ENCODE measurements at regions not wholly inside any gene's neighbourhood (a gene's known extent, or its start where the extent isn't known, plus 50 kb on each side); places are given as distances from the start of the nearest gene placed in this dataset.

GRCh38 chr3:67828486-67829010 is 174.1 kb upstream of the SUCLG2 start:
- CTCF ChIA-PET, result no interaction called here
- H3K9me2 ChIP-seq, result no peaks in the 10 kb centered on the region
- TF ChIP-seq POLR2AphosphoS5 (IDR thresholded peaks at IDR 0.05; ENCODE audit: low read depth, low read length), result no peak
- no peak for TF ChIP-seq SMC3 (IDR thresholded peaks at IDR 0.05; ENCODE audit: low read depth, low read length)
- no peak for TF ChIP-seq ELF1 (IDR thresholded peaks at IDR 0.05)
- TF ChIP-seq IRF3 (IDR thresholded peaks at IDR 0.05; ENCODE audit: low read depth, low read length), result no peak
- TF ChIP-seq MEF2A (IDR thresholded peaks at IDR 0.05; ENCODE audit: borderline replicate concordance, low read depth), result no peak
- TF ChIP-seq USF1 (IDR thresholded peaks at IDR 0.05; ENCODE audit: borderline replicate concordance, low read depth), result no peak
- H3K9me3 ChIP-seq, result 0 out of 2 replicates have a peak, but pooled peaks cover 3% of the 10 kb centered on the region
- no peak overlapping the region for H3K9ac ChIP-seq
- H3F3A ChIP-seq (replicated peaks; ENCODE audit: insufficient read depth), result no peaks in the 10 kb centered on the region
- no peak overlapping the region for H3K4me2 ChIP-seq
- H3K27me3 ChIP-seq (ENCODE audit: insufficient read depth), result no peaks in the 10 kb centered on the region
- H3K36me3 ChIP-seq (replicated peaks in 1 of 2; ENCODE audit: control insufficient read depth in 1 of 2, insufficient read depth in 2 of 2, low read length in 1 of 2), result no peaks in the 10 kb centered on the region
- no peak overlapping the region for H3K4me3 ChIP-seq (ENCODE audit: low read depth in 2 of 2, low read length in 1 of 2)
- no peak overlapping the region for H3K27ac ChIP-seq (ENCODE audit: low read depth in 2 of 2, low read length in 1 of 2)
- H3K79me2 ChIP-seq (ENCODE audit: insufficient read depth), result no peaks in the 10 kb centered on the region
- 36% methylated on average over 1 of the region's 1 CpG for WGBS (ENCODE audit: low lambda C conversion rate)
- H2AFZ ChIP-seq (ENCODE audit: low read depth), result no peak overlapping the region
- DNase-seq, result no peak
- H3K4me1 ChIP-seq (ENCODE audit: control insufficient read depth in 1 of 2, insufficient read depth in 2 of 2, low read depth in 1 of 2, low read length in 1 of 2), result no peaks in the 10 kb centered on the region
- POLR2A ChIA-PET, result no interaction called here
- H4K20me1 ChIP-seq (ENCODE audit: insufficient read depth), result no peaks in the 10 kb centered on the region

DNA sequence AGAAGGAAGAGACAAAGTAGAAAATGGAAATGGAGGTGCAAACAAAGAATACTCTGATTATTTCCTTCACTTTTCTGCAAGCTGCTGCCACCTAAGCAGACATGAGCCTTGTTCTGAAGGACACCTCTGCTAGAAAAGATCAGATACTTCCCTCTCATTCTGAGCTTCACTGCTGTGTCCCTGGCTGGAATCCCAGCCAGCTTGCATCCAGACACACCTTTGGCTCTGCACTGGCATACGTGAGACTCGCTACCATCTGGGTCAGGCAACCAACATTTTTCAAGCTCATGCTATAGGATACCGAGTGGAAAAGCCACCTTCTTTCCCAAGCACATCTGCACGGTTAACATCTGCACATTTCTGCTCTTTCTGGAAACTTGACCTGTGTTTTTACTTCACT is 166.7 kb upstream of the SUCLG2 start:
- Histone ChIP-seq H3K9me2 (no peaks in the 10 kb centered on the region), H3K27ac (ENCODE audit: low read depth in 2 of 2, low read length in 1 of 2) (no peak overlapping the region), H4K20me1 (ENCODE audit: insufficient read depth) (no peaks in the 10 kb centered on the region), H3K36me3 (replicated peaks in 1 of 2; ENCODE audit: control insufficient read depth in 1 of 2, insufficient read depth in 2 of 2, low read length in 1 of 2) (no peaks in the 10 kb centered on the region), H3K79me2 (ENCODE audit: insufficient read depth) (no peaks in the 10 kb centered on the region), H3K27me3 (ENCODE audit: insufficient read depth) (no peaks in the 10 kb centered on the region), H2AFZ (ENCODE audit: low read depth) (no peak overlapping the region), H3F3A (replicated peaks; ENCODE audit: insufficient read depth) (no peaks in the 10 kb centered on the region), H3K9ac (no peak overlapping the region), H3K4me2 (no peak overlapping the region), H3K9me3 (no peaks in the 10 kb centered on the region), H3K4me3 (ENCODE audit: low read depth in 2 of 2, low read length in 1 of 2) (no peak overlapping the region), H3K4me1 (ENCODE audit: control insufficient read depth in 1 of 2, insufficient read depth in 2 of 2, low read depth in 1 of 2, low read length in 1 of 2) (no peaks in the 10 kb centered on the region)
- no peak for DNase-seq
- WGBS (ENCODE audit: low lambda C conversion rate), result 44% methylated on average over 4 of the region's 4 CpGs
- CTCF ChIA-PET, result interaction anchor here (1.4 to 2.1 kb wide), 2 partner anchors 31 to 436 kb away, joined by 5 to 7 read pairs; no protein-coding TSS in a partner anchor
- POLR2A ChIA-PET, result no interaction called here
- TF ChIP-seq, protein P1, sequence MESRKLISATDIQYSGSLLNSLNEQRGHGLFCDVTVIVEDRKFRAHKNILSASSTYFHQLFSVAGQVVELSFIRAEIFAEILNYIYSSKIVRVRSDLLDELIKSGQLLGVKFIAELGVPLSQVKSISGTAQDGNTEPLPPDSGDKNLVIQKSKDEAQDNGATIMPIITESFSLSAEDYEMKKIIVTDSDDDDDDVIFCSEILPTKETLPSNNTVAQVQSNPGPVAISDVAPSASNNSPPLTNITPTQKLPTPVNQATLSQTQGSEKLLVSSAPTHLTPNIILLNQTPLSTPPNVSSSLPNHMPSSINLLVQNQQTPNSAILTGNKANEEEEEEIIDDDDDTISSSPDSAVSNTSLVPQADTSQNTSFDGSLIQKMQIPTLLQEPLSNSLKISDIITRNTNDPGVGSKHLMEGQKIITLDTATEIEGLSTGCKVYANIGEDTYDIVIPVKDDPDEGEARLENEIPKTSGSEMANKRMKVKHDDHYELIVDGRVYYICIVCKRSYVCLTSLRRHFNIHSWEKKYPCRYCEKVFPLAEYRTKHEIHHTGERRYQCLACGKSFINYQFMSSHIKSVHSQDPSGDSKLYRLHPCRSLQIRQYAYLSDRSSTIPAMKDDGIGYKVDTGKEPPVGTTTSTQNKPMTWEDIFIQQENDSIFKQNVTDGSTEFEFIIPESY (IDR thresholded peaks at IDR 0.05; ENCODE audit: borderline replicate concordance, low read depth), result no peak
- TF ChIP-seq GATA2 (CRISPR knock-in tag; IDR thresholded peaks at IDR 0.05), result no peak
- TF ChIP-seq FOXJ3 (CRISPR knock-in tag; IDR thresholded peaks at IDR 0.05), result no peak
- no peak for TF ChIP-seq GABPA (IDR thresholded peaks at IDR 0.05; ENCODE audit: low read depth)
- no peak for TF ChIP-seq RXRA (IDR thresholded peaks at IDR 0.05; ENCODE audit: borderline replicate concordance, low read depth)
- no peak for TF ChIP-seq RCOR1 (IDR thresholded peaks at IDR 0.05; ENCODE audit: low read length)
- no peak for TF ChIP-seq SMC3 (IDR thresholded peaks at IDR 0.05; ENCODE audit: low read depth, low read length)
